HG02759 (cell line): ENCODE measurements at regions not wholly inside any gene's neighbourhood (a gene's known extent, or its start where the extent isn't known, plus 50 kb on each side); places are given as distances from the start of the nearest gene placed in this dataset.
"Not testable (repeated sequence)": the region's sequence is repeated elsewhere in the genome, so short reads cannot be mapped to it uniquely, and the experiment has no call there.

Source experiments
- ATAC-seq: cut with Tn5 transposase; IDR thresholded peaks from one replicate; pipeline ENCODE4 v1.9.1; 2021; ENCODE audit warnings: mild to moderate bottlenecking, moderate library complexity; ENCODE audit not compliant: unreplicated experiment

DNA sequence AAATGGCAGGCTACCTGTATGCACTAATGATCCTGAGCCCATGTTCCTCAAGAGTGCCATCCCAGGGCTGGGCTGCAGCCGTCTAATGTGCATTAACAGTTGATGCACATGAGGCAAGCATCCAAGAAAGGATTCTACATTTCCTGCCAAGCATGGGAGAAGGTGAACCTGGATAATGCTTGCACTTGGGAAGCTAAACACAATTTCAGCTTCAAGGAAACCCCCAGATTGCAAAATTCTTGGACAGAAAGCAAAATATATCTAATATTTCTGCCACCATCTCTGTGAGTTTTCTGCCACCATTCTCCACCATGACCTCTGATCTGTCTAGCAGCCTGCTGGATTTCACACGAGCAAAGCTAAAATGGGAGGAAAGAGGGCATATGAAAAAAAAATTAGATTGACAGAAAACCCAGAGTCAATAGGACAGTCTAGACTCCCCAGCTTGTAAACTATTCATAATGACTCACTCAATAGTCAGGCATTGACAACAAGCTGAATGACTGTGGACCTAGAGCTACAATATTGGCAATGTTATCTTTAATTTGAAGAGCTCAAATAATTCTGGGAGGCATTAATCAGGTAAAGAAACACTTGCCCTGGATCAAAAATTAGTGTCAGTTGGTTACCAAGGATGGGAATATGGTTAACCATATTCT is 91.9 kb upstream of the BCL2L14 start:
- ATAC-seq, result no peak

DNA sequence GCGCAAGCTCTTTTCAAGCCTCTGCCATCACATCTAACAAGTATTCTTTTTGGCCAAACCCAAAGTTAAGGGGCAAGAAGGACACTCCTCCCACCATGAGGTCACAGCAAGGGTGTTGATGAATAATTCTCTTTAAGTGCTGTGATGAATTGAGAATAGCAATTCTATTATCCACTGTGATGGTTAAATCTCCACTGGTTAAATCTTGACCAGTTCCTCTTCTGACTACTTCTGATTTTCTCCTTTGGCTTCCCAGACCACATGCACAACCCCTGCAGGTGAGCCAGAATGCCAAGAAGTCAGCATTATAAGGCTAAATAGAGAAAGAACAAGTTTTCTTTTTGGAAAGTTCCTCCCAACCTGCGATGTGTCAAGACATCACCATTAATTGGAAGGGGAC is 90.6 kb upstream of the BCL2L14 start:
- no peak for ATAC-seq

DNA sequence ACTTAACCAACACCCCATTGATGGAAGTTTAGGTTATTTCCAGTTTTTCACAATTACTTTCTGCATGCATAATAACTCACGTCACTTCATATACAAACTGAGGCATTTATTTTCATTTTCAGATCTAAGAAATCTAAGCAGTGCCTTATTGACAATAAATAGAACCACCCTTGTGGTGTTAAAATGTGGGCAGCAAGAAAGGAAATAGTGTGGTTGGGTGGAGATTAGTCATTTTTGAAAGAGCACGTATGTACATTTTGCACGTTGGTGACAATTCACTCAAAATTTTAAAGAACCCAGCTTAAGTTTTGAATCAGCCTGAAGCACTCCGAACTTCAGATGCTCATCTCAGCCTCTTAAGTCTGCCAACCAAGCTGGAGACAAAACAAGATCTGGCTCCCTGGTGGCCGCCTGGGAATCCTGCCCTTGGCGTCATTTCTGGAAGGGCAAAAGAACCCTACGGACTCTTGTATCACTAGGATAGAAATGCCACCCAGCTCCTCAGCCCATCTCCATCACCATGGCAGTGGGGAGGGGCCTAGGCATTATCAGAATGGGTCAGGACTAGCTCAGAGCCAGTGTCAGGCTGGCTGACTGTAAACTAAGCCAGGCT is 89.5 kb upstream of the BCL2L14 start:
- peak; percentile 91 for ATAC-seq

DNA sequence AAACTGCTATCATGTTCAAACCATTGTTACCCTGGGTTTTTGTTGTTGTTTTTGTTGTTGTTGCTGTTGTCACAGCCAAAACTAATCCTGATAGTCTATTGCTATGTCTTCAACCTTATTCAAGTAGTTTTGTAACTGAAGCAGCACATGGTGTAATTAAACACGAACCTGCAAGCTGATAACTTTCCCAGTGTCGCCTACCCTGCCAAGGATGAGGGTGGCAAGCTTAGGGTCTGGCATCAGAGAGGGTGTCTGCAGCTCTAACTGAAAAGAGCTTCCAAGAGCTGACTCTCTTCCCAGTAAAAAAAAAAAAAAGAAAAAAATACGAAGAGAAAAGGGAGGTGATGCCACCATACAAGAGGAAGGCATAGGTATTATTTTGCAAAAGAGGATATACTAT is 86.3 kb upstream of the BCL2L14 start:
- no peak for ATAC-seq

DNA sequence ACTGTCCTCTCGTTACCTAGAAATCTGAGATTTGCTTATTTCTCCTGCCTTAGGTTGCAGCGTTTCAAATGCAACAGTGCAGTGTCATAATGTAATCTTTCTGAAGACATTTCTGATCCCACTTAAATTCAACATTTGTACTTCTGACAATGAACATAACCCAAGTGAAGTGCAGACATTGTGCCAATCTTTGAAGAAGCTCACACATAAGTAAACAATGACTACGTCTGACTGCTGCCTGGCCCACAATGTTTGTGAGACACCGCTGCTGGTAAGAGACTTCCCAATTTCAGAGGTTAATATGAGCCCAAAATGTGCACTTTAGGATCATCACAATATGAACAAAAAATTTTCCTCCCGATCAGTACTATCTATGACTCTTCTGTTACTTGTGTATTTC is 84.6 kb upstream of the BCL2L14 start:
- no peak for ATAC-seq

DNA sequence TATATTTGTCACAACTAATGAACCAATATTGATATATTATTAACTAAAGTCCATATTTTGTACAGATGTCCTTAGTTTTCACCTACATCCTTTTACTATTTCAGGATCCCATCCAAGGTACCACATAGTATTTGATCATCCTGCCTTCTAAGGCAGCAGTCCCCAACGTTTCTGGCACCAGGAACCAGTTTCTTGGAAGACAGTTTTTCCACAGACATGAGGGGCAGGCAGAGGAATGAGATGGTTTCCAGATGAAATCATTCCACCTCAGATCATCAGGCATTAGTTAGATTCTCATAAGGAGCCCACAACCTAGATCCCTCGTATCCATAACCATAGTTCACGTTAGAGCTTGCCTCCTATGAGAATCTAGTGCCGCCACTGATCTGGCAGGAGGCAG is 82.8 kb upstream of the BCL2L14 start:
- ATAC-seq, result no peak

DNA sequence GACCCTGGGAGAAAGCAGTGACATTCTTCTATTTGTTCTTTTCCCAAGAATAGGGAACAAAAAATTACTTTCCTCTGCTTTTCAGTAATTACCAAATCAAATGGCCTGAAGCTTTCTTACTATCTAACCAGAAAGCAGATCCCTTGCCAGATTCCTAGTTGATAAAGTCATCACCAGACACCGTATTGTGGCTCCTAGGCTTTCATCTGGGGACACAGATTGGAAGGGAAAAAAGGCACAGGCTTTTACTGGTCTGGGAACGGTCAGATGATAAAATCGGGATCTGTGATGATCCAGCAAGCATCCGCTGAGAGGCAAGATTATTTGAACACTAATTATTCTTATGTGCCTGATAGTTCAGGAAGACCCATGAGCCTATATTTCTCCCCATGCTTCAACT is 79.1 kb upstream of the BCL2L14 start:
- ATAC-seq, result no peak

DNA sequence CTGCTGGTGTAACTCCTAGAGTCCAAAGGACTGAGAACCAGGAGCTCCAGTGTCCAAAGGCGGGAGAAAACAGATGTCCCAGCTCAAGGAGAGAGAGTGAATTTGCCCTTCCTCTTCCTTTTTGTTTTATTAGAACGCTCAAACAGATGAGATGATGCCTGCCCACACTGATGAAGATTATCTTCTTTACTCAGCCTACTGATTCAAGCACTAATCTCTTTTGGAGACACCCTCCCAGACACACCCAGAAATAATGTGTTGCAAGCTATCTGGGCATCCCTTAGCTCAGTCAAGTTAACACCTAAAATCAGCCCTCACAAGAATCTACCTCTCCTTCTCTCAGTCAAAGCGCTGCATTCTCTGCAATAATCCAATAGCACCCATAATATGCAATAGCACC is 78.2 kb upstream of the BCL2L14 start:
- ATAC-seq, result no peak

DNA sequence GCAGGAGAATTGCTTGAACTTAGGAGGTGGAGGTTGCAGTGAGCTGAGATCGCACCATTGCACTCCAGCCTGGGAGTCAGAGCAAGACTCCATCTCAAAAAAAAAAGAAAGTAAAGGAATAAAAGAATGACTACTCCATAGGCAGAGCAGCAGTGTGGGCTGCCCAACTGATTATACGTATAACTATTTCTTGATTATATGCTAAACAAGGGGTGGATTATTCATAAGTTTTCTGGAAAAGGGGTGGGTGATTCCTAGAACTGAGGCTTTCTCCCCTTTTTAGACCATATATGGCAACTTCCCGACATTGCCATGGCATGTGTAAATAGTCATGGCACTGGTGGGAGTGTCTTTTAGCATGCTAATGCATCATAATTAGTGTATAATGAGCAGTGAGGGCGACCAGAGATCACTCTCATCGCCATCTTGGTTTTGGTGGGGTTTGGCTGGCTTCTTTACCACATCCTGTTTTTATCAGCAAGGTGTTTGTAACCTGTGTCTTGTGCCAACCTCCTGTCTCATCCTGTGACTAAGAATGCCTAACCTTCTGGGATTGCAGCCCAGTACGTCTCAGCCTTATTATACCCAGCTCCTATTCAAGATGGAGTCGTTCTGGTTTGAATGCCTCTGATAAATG is 72.3 kb upstream of the BCL2L14 start:
- not testable (repeated sequence) for ATAC-seq

DNA sequence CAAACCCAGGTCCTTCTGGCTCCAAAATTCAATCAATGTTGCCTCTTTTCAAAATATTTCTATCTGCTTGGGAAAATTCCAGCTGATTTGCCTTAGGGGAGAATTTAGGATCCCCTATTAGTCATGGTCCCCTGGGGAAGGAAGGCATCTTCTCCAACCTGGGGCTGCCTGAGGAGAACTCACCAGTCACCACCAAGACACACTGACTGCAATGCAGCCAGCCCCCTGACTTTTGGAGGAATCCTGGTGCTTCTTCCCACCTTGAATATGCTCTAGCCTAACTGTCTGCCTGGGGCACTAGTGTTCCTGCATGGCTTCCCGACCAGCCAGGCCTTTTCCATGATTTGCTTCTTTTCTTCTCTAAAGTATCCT is 71.8 kb upstream of the BCL2L14 start:
- no peak for ATAC-seq

DNA sequence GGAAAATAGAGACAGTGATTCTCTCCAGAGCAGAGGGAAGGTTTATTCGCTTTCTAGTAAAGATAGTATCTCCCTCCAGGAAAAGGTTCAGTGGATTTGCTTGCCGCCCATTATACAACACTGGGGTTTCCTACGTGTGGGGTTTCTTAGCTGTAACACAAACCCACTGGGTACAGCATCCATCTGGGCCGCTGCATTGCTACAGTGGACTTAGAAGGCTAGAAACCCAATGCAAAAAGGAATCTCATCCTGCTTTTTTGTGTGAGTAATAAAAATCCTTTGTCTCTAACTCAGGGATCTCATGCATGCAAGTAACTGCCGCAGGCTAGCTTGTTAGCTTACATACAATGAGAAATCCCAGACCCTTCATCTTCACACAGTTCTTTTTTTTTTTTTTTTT is 67.1 kb upstream of the BCL2L14 start:
- ATAC-seq, result no peak

DNA sequence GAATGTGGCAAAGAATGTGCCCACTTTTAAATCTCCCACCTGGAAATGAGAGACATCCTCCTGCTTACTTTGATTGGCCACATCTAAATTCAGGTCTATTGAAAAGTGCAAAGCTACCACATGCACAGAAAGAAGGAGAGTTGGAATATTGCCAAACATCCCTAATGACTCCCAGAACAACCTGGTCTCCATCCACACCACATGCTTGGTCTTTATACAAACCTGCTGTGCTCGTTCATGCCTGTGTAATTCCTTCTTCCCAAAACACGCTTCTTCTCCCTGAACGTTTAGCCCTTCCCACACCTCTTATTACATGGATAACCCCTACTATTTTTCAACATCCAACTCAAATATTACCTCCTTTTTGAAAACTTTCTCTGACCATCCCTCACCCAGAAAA is 66.2 kb upstream of the BCL2L14 start:
- no peak for ATAC-seq

DNA sequence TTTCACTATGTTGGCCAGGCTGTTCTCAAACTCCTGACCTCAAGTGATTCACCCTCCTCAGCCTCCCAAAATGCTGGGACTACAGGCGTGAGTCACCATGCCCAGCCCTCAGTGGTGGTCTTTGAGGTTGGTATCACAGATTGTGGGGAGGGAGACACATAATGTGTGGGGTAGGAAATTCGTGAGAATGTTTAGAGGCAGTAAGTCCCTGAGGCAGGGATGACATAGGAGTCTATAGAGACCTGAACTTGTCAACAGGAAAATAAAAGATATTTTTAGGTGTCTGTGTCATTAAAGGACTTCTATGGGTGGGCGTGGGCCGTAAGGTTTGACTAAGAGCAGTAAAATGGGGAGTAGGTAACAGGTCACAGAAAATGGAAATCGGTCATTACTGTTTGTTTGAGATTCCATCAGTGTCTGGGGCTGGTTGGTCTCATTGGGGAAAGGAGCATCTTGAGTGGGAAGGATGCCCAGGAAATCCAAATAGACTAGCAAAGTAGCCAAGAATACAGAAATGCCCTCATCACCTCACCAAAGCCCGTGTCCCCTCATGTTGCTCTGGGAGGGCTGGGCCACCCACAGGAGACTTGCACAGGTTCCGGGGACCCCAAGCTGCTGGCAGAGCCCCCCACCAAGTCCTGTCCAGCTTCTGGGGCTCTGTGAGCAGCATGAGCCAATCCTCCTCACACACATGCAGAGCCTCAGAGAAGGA is 63.6 kb upstream of the BCL2L14 start:
- ATAC-seq, result no peak

DNA sequence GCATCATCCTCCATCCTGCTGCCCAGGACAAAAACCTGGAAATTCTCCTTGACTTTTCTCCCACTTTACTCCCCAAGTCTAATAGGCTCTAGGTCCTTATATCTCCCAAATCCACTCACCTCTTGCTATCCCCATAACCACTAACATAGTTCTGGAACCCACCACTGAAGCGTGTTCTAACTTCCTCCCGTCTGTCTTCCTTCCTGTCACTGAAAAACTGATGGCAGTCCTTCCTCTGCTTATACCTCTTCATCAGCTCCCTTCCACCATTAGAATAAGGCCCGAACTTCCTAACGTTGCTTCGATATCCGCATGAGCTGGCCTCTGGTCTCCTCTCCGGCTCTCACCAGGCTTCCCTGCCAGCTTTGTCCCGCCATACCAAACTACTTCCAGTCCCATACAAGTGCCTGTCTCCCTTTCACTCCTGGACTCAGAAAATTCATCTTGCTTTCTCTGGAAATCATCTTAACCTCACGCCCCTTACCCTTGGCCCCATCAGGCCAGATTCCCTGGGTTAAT is 63.0 kb upstream of the BCL2L14 start:
- no peak for ATAC-seq

DNA sequence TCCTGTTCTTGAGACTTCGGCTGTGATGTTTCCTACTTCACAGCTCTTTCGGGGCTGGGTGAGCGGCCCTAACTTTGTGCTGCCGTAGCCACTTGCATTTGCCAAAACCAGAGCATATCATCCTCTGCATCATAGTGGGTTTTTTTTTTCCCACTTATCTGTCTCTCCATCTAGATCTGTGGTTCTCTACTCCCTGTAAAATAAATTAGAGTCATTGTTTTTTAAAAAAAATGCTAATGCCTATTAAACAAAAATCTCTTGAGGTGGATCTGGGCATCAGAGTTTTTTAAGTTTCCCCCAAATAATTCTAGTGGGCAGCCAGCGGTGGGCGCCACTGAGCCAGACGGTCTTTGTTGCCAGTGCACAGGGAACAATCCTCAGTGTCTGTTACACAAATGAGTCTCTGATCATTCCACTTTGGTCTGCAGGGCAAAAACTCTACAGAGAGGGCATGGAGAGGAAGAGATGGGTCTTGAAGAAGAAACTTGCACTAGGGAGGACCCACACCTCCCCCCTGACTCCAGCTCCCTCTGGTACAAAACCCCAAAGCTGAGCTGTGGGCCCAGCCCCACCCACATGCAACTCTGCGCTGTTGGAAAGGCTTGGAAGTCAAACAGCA is 62.4 kb upstream of the BCL2L14 start:
- no peak for ATAC-seq

DNA sequence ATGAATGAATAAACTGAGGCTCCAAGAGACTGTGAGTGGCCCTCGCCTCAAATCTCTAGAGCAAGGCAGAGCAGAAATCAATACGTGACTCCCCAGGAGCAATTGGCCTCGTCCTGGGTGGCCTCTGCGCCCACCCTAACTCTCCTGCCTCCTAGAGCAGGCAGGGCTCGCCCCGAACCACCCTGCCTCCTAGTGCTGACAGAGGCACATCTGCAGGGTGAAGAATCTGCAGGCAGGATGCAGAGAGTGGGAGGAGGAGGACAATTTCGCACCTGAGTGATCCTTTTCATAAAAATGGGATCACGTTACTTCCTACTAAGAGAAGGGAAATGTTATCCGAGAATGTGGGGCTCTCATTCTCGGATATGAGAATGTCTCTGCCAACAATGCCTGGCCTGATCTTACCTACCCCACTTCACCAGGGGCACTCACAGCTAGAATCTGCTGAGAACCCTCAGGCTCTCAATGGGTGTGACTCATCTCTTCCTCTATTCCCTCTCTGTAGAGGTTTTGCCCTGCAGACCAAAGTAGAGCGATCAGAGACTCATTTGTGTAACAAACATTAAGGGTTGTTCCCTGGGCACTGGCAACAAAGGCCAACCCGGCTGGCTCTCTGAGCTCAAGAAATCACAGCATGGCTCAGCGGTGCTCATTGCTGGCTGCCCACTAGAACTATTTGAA is 61.7 kb upstream of the BCL2L14 start:
- peak; percentile 57 for ATAC-seq

DNA sequence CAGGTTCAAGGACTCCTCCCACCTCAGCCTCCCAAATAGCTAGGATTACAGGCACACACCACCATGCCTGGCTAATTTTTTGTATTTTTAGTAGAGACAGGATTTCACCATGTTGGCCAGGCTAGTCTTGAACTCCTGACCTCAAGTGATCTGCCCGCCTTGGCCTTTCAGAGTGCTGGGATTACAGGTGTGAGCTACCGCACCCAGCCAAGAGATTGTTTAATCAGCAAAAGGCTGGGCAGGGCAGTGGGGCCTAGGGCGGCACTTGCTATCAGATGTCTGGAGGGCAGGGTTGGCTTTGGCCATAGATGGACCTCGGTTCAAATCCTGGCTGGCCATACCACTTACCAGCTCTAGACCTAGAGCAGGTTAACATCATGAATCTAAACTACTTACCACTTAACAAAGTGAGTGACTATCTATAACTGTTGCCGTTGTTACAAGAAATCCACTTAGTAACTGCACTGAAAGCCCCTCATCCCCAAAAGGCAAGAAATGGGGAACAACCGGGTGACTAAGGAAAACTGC is 60.9 kb upstream of the BCL2L14 start:
- ATAC-seq, result peak; percentile 9

DNA sequence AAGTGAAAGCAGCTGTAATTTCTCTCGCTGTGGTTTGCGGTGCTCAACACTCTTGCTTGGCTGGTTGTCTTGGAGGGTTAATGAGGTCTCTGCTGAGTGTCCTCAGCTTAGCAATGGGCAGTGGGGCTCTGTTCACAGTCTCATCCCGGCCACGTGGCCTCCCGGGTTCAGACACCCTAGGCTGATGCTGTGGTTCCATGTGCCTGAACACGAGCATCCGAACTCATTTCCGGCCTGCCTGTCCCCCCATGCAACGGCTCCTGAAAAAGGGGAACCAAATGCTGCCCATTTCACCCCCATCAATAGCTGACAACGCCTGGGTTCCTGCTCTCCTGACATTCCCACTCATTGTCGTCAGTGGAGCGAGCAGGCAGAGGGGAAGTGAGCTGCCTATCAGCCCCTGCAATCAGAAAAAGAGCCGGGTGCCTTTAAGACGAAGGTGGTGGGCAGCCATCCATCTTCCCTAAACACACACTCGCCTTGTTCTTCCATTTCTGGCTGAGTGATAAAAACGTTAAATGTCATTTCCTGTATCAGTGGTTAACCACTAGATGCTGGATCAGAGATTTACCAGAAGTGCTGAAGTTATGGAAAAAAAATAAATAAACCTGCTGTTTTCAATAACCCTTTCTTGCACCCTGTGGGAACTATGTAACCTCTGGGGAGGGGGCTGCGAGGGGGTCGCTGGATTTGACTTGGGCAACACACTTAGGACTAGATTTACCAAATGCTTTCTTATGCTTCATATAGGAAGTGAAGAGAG is 60.3 kb upstream of the BCL2L14 start:
- peak; percentile 52 for ATAC-seq

DNA sequence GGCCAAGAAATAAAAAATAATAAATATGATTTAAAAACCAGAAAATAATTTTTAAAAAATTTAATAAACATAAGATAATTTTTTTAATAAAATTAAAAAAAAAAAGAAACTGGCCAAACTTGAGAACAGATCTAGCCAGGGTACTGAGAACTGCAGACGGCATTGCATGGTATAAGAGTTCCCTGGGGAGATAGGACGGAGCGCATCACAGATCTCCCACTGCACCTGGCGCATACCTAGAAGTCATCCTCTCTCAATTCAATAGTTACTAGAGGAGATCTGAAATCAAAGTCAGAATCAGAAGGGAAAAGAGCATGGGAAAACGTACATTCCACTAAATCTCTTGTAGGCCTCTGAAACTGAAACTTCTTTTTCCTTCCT is 58.9 kb upstream of the BCL2L14 start:
- ATAC-seq, result no peak
